HCT116 (cell line): ENCODE measurements at regions not wholly inside any gene's neighbourhood (a gene's known extent, or its start where the extent isn't known, plus 50 kb on each side); places are given as distances from the start of the nearest gene placed in this dataset.

Source experiments
- ATAC-seq: fragments of 200-7000 bp; cut with Tn5 transposase; 2 replicates; pipeline ENCODE4 v1.9.1; 2020; ENCODE audit warnings: mild to moderate bottlenecking, moderate library complexity
- BruUV-seq: library from RNA; stranded (reverse); fragments of 400-500 nt; replicated peaks from 2 replicates; lab custom pipeline; 2021; lab: Mats Ljungman, UMichigan
- CTCF ChIA-PET: fragments of 300-600 bp; sonication (Branson Sonifier 250); formaldehyde crosslinking; loops from one replicate; lab custom pipeline; 2021; ENCODE audit warnings: antibody characterized with exemption; lab: Charles Lee
- POLR2A ChIA-PET: fragments of 300-600, 350-600 bp; sonication (Branson Sonifier 250); formaldehyde crosslinking; loops from one replicate; lab custom pipeline; 2021; ENCODE audit warnings: antibody characterized with exemption; lab: Charles Lee
- RAD21 ChIA-PET, 2 experiments: fragments of 300-600 bp; sonication (Branson Sonifier 250); formaldehyde crosslinking; loops; one replicate each; lab custom pipeline; 2023; ENCODE audit warnings: low total read pairs in 2 of 2; ENCODE audit not compliant: uncharacterized antibody in 2 of 2, unreplicated experiment in 2 of 2, low non-redundant PET in 1 of 2; lab: Charles Lee
- DNase-seq: peaks from one replicate; pipeline ENCODE4 v3.0.0-alpha.2; 2010; ENCODE audit warnings: low read depth, low spot score
- H2AFZ ChIP-seq: fragments of 200-600 bp; shearing (Covaris generic), sonication (generic); 2 replicates; pipeline ENCODE4 v1.6.1; 2017; ENCODE audit warnings: low read depth, mixed run types, mixed read lengths, antibody characterized with exemption, low read length; ENCODE audit not compliant: poor library complexity, severe bottlenecking
- H3K27ac ChIP-seq: 2 replicates; pipeline ENCODE4 v1.5.1; 2012; ENCODE audit warnings: low read depth, low read length
- H3K27me3 ChIP-seq: fragments of 200-600 bp; sonication (generic); 2 replicates; pipeline ENCODE4 v1.6.1; 2016; ENCODE audit warnings: mixed run types, low read length, mixed read lengths; ENCODE audit not compliant: insufficient read depth
- H3K36me3 ChIP-seq, 2 experiments: fragments of 200-500 bp in 1 of 2; fragments of 200-600 bp in 1 of 2; sonication (Bioruptor generic) in 1 of 2; sonication (generic) in 1 of 2; 2 replicates each; pipeline versions ENCODE4 v1.5.1 to v1.6.1; 2014 to 2016; ENCODE audit warnings: low read length in 2 of 2, inconsistent platforms in 1 of 2, mixed read lengths in 1 of 2, mixed run types in 1 of 2; ENCODE audit not compliant: insufficient read depth in 2 of 2, control insufficient read depth in 1 of 2
- H3K4me1 ChIP-seq, 2 experiments: fragments of 200-600 bp in 1 of 2; sonication (generic) in 1 of 2; 2 replicates each; pipeline versions ENCODE4 v1.5.1 to v1.6.1; 2012 to 2017; ENCODE audit warnings: low read length in 2 of 2, inconsistent platforms in 1 of 2, mild to moderate bottlenecking in 1 of 2, mixed read lengths in 1 of 2, mixed run types in 1 of 2, moderate library complexity in 1 of 2; ENCODE audit not compliant: insufficient read depth in 2 of 2, control insufficient read depth in 1 of 2
- H3K4me2 ChIP-seq: fragments of 200-600 bp; sonication (generic); 2 replicates; pipeline ENCODE4 v1.6.1; 2017; ENCODE audit warnings: mixed run types, low read length, mixed read lengths
- H3K4me3 ChIP-seq, 2 experiments: fragments of 200-600 bp in 1 of 2; sonication (generic) in 1 of 2; replicated peaks in 1 of 2; 2 replicates each; pipeline ENCODE4 v1.5.1; 2011 to 2016; ENCODE audit warnings: low read length in 2 of 2, control low read depth in 1 of 2, low read depth in 1 of 2, mild to moderate bottlenecking in 1 of 2, mixed read lengths in 1 of 2, mixed run types in 1 of 2
- H3K79me2 ChIP-seq: fragments of 200-600 bp; sonication (generic); 2 replicates; pipeline ENCODE4 v1.6.1; 2017; ENCODE audit warnings: mild to moderate bottlenecking, mixed run types, low read length, moderate library complexity, mixed read lengths; ENCODE audit not compliant: insufficient read depth
- H3K9ac ChIP-seq: fragments of 200-600 bp; sonication (generic); 2 replicates; pipeline ENCODE4 v1.6.1; 2016; ENCODE audit warnings: low read length, mixed read lengths
- H3K9me2 ChIP-seq: fragments of 200-600 bp; sonication (generic), shearing (Covaris generic); 2 replicates; pipeline ENCODE4 v1.6.1; 2017; ENCODE audit warnings: mixed run types, mild to moderate bottlenecking, moderate library complexity; ENCODE audit not compliant: insufficient read depth
- H3K9me3 ChIP-seq, 2 experiments: fragments of 200-500 bp in 1 of 2; fragments of 200-600 bp in 1 of 2; sonication (Bioruptor generic) in 1 of 2; sonication (generic) in 1 of 2; 2 replicates each; pipeline ENCODE4 v1.6.1; 2014 to 2017; ENCODE audit warnings: low read length in 2 of 2, mixed read lengths in 2 of 2, inconsistent platforms in 1 of 2, low read depth in 1 of 2, mild to moderate bottlenecking in 1 of 2, mixed run types in 1 of 2, moderate library complexity in 1 of 2; ENCODE audit not compliant: control insufficient read depth in 1 of 2, insufficient read depth in 1 of 2
- H4K20me1 ChIP-seq: fragments of 200-600 bp; sonication (generic), shearing (Covaris generic); 2 replicates; pipeline ENCODE4 v1.6.1; 2017; ENCODE audit warnings: mixed run types, mild to moderate bottlenecking, moderate library complexity; ENCODE audit not compliant: insufficient read depth
- CEBPB ChIP-seq: IDR thresholded peaks from 2 replicates; pipeline ENCODE4 v1.6.1; 2012; ENCODE audit warnings: low read depth
- CTCF ChIP-seq, 3 experiments: fragments of 200-600 bp in 1 of 3; sonication (generic) in 1 of 3; IDR thresholded peaks in 2 of 3; conservative IDR thresholded peaks in 1 of 3; 2 replicates each; pipeline ENCODE4 v1.5.1; 2012 to 2017; ENCODE audit warnings: low read depth in 2 of 3, low read length in 2 of 3, antibody characterized with exemption in 1 of 3, borderline replicate concordance in 1 of 3, control low read depth in 1 of 3, mild to moderate bottlenecking in 1 of 3, mixed read lengths in 1 of 3, mixed run types in 1 of 3, moderate library complexity in 1 of 3; ENCODE audit not compliant: insufficient read depth in 1 of 3
- EGR1 ChIP-seq: IDR thresholded peaks from 2 replicates; pipeline ENCODE4 v1.6.1; 2012; ENCODE audit warnings: low read depth
- ELF1 ChIP-seq: IDR thresholded peaks from 2 replicates; pipeline ENCODE4 v1.6.1; 2012; ENCODE audit warnings: low read depth, borderline replicate concordance
- EZH2 ChIP-seq: fragments of 200-600 bp; sonication (generic); IDR thresholded peaks from 2 replicates; pipeline ENCODE4 v1.6.1; 2017; ENCODE audit warnings: antibody characterized with exemption, mixed run types
- EZH2phosphoT487 ChIP-seq: fragments of 200-600 bp; IDR thresholded peaks from 2 replicates; pipeline ENCODE4 v1.6.1; 2018; ENCODE audit warnings: antibody characterized with exemption, borderline replicate concordance
- JUND ChIP-seq: IDR thresholded peaks from 2 replicates; pipeline ENCODE4 v1.6.1; 2012
- POLR2A ChIP-seq: IDR thresholded peaks from 2 replicates; pipeline ENCODE4 v1.7.0; 2011; ENCODE audit warnings: borderline replicate concordance; ENCODE audit not compliant: insufficient read depth, insufficient read length; ENCODE audit errors: extremely low read depth
- POLR2AphosphoS5 ChIP-seq: IDR thresholded peaks from 2 replicates; pipeline ENCODE4 v1.6.1; 2011; ENCODE audit warnings: mild to moderate bottlenecking, low read depth, low read length, moderate library complexity
- RAD21 ChIP-seq: IDR thresholded peaks from 2 replicates; pipeline ENCODE4 v1.6.1; 2012; ENCODE audit warnings: low read depth, mild to moderate bottlenecking
- SIN3A ChIP-seq: IDR thresholded peaks from 2 replicates; pipeline ENCODE4 v1.6.1; 2012; ENCODE audit warnings: low read depth
- SP1 ChIP-seq: IDR thresholded peaks from 2 replicates; pipeline ENCODE4 v1.6.1; 2012; ENCODE audit warnings: low read depth
- SRF ChIP-seq: IDR thresholded peaks from 2 replicates; pipeline ENCODE4 v1.6.1; 2012; ENCODE audit warnings: low read depth
- TCF7L2 ChIP-seq: IDR thresholded peaks from 2 replicates; pipeline ENCODE4 v1.7.0; 2011; ENCODE audit warnings: borderline replicate concordance, inconsistent platforms; ENCODE audit not compliant: insufficient read depth, insufficient read length; ENCODE audit errors: extremely low read depth
- YY1 ChIP-seq: IDR thresholded peaks from 2 replicates; pipeline ENCODE4 v1.6.1; 2011; ENCODE audit warnings: low read length, low read depth, moderate library complexity, mild to moderate bottlenecking; ENCODE audit not compliant: insufficient replicate concordance; ENCODE audit errors: extremely low read depth
- ZNF274 ChIP-seq: fragments of 200-500 bp; sonication (Bioruptor generic); IDR thresholded peaks from 2 replicates; pipeline ENCODE4 v1.6.1; 2014; ENCODE audit warnings: mild to moderate bottlenecking, low read depth, low read length, inconsistent platforms
- intact Hi-C: fragments of 100-400 bp; cut with micrococcal nuclease; formaldehyde crosslinking; loops from 2 replicates; pipeline ENCODE4 v1.10.0; 2022
- TF ChIP-seq, protein P1 (sequence below): IDR thresholded peaks from 2 replicates; pipeline ENCODE4 v1.6.1; 2012; ENCODE audit warnings: low read depth
- TF ChIP-seq, protein P2 (sequence below): IDR thresholded peaks from 2 replicates; pipeline ENCODE4 v1.6.1; 2012
- TF ChIP-seq, protein P3 (sequence below): IDR thresholded peaks from 2 replicates; pipeline ENCODE4 v1.6.1; 2012

- ChIA-PET POLR2A (no interaction called here), RAD21 (interaction anchor here in 1 of 2 experiments (0.7 kb wide), 1 partner anchor 309 kb away, joined by 3 read pairs; no protein-coding TSS in a partner anchor), CTCF (no interaction called here)
- no peaks in the 10 kb centered on the region for H4K20me1 ChIP-seq
- H3K27me3 ChIP-seq = no peaks in the 10 kb centered on the region
- DNase-seq (no peak), ATAC-seq (no peak)
- no peak overlapping the region for H3K9ac ChIP-seq
- no peak overlapping the region for H3K4me2 ChIP-seq
- TF ChIP-seq SRF (no peak), POLR2A (no peak), YY1 (no peak), JUND (no peak), EZH2 (no peak), POLR2AphosphoS5 (no peak), EGR1 (no peak), ELF1 (no peak), CTCF (IDR thresholded peaks at IDR 0.05 in 2 of 3, conservative IDR thresholded peaks at IDR 0.05 in 1 of 3; ENCODE audit: borderline replicate concordance in 1 of 3, insufficient read depth in 1 of 3, low read depth in 2 of 3, low read length in 2 of 3) (no peak), EZH2phosphoT487 (no peak), RAD21 (no peak), SIN3A (no peak), TCF7L2 (no peak), ZNF274 (no peak), CEBPB (no peak), SP1 (no peak)
- TF ChIP-seq, protein P1, sequence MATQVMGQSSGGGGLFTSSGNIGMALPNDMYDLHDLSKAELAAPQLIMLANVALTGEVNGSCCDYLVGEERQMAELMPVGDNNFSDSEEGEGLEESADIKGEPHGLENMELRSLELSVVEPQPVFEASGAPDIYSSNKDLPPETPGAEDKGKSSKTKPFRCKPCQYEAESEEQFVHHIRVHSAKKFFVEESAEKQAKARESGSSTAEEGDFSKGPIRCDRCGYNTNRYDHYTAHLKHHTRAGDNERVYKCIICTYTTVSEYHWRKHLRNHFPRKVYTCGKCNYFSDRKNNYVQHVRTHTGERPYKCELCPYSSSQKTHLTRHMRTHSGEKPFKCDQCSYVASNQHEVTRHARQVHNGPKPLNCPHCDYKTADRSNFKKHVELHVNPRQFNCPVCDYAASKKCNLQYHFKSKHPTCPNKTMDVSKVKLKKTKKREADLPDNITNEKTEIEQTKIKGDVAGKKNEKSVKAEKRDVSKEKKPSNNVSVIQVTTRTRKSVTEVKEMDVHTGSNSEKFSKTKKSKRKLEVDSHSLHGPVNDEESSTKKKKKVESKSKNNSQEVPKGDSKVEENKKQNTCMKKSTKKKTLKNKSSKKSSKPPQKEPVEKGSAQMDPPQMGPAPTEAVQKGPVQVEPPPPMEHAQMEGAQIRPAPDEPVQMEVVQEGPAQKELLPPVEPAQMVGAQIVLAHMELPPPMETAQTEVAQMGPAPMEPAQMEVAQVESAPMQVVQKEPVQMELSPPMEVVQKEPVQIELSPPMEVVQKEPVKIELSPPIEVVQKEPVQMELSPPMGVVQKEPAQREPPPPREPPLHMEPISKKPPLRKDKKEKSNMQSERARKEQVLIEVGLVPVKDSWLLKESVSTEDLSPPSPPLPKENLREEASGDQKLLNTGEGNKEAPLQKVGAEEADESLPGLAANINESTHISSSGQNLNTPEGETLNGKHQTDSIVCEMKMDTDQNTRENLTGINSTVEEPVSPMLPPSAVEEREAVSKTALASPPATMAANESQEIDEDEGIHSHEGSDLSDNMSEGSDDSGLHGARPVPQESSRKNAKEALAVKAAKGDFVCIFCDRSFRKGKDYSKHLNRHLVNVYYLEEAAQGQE = no peak
- TF ChIP-seq, protein P2, sequence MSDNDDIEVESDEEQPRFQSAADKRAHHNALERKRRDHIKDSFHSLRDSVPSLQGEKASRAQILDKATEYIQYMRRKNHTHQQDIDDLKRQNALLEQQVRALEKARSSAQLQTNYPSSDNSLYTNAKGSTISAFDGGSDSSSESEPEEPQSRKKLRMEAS = no peak
- TF ChIP-seq, protein P3, sequence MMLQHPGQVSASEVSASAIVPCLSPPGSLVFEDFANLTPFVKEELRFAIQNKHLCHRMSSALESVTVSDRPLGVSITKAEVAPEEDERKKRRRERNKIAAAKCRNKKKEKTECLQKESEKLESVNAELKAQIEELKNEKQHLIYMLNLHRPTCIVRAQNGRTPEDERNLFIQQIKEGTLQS = no peak
- intact Hi-C loops = no loop called here
- no peak overlapping the region for H3K27ac ChIP-seq
- no peaks in the 10 kb centered on the region for H3K9me2 ChIP-seq
- H3K36me3 ChIP-seq = no peaks in the 10 kb centered on the region
- H2AFZ ChIP-seq = no peak overlapping the region
- no peaks in the 10 kb centered on the region for H3K79me2 ChIP-seq
- H3K9me3 ChIP-seq = no peaks in the 10 kb centered on the region
- no peak overlapping the region for H3K4me3 ChIP-seq
- no TSS peak for BruUV-seq
- no peaks in the 10 kb centered on the region for H3K4me1 ChIP-seq
Measured at GRCh38 chr6:121557146-121557940, 121.9 kb downstream of the GJA1 start.
